Panc1 (cell line): ENCODE measurements at regions not wholly inside any gene's neighbourhood (a gene's known extent, or its start where the extent isn't known, plus 50 kb on each side); places are given as distances from the start of the nearest gene placed in this dataset.

ENCODE experiments used
- ATAC-seq: fragments of 200-7000 bp; cut with Tn5 transposase; 2 replicates; pipeline ENCODE4 v1.9.1; 2020; ENCODE audit warnings: mild to moderate bottlenecking, moderate library complexity
- BruUV-seq: library from RNA; stranded (reverse); fragments of 400-500 nt; replicated peaks from 2 replicates; lab custom pipeline; 2021; lab: Mats Ljungman, UMichigan
- CTCF ChIA-PET: fragments of 300-600 bp; sonication (Branson Sonifier 250); formaldehyde crosslinking; loops from one replicate; lab custom pipeline; 2022; ENCODE audit warnings: antibody characterized with exemption; lab: Charles Lee
- POLR2A ChIA-PET: fragments of 300-600 bp; sonication (Branson Sonifier 250); formaldehyde crosslinking; loops from one replicate; lab custom pipeline; 2022; ENCODE audit warnings: antibody characterized with exemption; lab: Charles Lee
- DNase-seq: peaks from one replicate; pipeline ENCODE4 v3.0.0-alpha.2; 2010; ENCODE audit warnings: low read depth, low spot score
- H3K27ac ChIP-seq: 2 replicates; pipeline ENCODE4 v1.5.1; 2011; ENCODE audit warnings: mild to moderate bottlenecking, low read length, inconsistent platforms
- H3K27me3 ChIP-seq: fragments of 200-500 bp; sonication (Bioruptor generic); 2 replicates; pipeline ENCODE4 v1.6.0; 2014; ENCODE audit warnings: low read length, inconsistent platforms; ENCODE audit not compliant: control insufficient read depth, insufficient read depth
- H3K36me3 ChIP-seq: fragments of 200-500 bp; sonication (Bioruptor generic); 2 replicates; pipeline ENCODE4 v1.5.1; 2014; ENCODE audit warnings: inconsistent platforms, mild to moderate bottlenecking, low read length, moderate library complexity; ENCODE audit not compliant: control insufficient read depth, insufficient read depth
- H3K4me1 ChIP-seq: 2 replicates; pipeline ENCODE4 v1.5.1; 2011; ENCODE audit warnings: inconsistent platforms, mild to moderate bottlenecking, low read length, moderate library complexity; ENCODE audit not compliant: control insufficient read depth, insufficient read depth
- H3K4me3 ChIP-seq, 2 experiments: 2 replicates each; pipeline ENCODE4 v1.5.1; 2011 to 2012; ENCODE audit warnings: low read depth in 2 of 2, low read length in 2 of 2, mild to moderate bottlenecking in 2 of 2, inconsistent platforms in 1 of 2, moderate library complexity in 1 of 2
- H3K9me3 ChIP-seq: fragments of 200-500 bp; sonication (Bioruptor generic); 2 replicates; pipeline ENCODE4 v1.5.1; 2014; ENCODE audit warnings: low read depth, mild to moderate bottlenecking, inconsistent platforms, low read length, moderate library complexity; ENCODE audit not compliant: control insufficient read depth, insufficient read depth
- POLR2AphosphoS5 ChIP-seq: IDR thresholded peaks from 2 replicates; pipeline ENCODE4 v1.6.1; 2012; ENCODE audit warnings: mild to moderate bottlenecking, low read depth, low read length, moderate library complexity
- SIN3A ChIP-seq: IDR thresholded peaks from 2 replicates; pipeline ENCODE4 v1.6.1; 2012; ENCODE audit warnings: low read depth, mild to moderate bottlenecking, low read length, moderate library complexity, borderline replicate concordance; ENCODE audit not compliant: insufficient read depth
- TCF7L2 ChIP-seq: IDR thresholded peaks from 2 replicates; pipeline ENCODE4 v1.6.1; 2011; ENCODE audit warnings: mild to moderate bottlenecking, low read depth, low read length, inconsistent platforms
- in situ Hi-C: cut with HindIII; loops from 2 replicates; pipeline ENCODE4 v1.10.0; 2016; ENCODE audit warnings: low sequenced_read_pairs, low pct_unique_long_range_greater_than_20kb
- intact Hi-C: fragments of 100-400 bp; cut with micrococcal nuclease; formaldehyde crosslinking; loops from one replicate; pipeline ENCODE4 v1.10.0; 2022; ENCODE audit not compliant: unreplicated experiment
- TF ChIP-seq, protein P1 (sequence below): fragments of 450-650 bp; IDR thresholded peaks from 2 replicates; pipeline ENCODE4 v1.5.1; 2017; ENCODE audit warnings: mild to moderate bottlenecking
- TF ChIP-seq, protein P2 (sequence below), 2 experiments: IDR thresholded peaks; 2 replicates each; pipeline ENCODE4 v1.6.1; 2011 to 2012; ENCODE audit warnings: low read depth in 2 of 2, control low read depth in 1 of 2, low read length in 1 of 2, mild to moderate bottlenecking in 1 of 2, moderate library complexity in 1 of 2; ENCODE audit not compliant: insufficient read depth in 1 of 2

DNA sequence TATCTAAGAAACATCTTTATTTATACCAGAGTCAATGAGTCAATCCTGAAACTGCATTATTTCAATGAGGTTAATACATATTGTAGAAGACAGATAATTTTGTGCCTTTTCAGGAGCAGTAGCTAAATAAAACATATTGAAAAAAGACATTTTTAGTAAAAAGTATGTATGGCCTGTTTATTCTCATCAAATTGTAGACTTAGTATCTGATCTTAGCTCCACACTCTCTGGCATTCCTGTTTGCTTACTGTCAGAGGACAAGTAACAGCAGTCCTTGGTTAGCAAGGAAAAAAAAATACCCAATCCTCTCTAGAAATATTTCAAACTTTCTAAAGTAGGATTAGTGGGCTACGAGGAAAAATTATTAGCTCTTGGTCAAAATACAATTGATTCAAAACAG, 50.5 kb upstream of the GUCY1A1 start:
- in situ Hi-C loops = no loop called here
- ATAC-seq = no peak
- POLR2A ChIA-PET = no interaction called here

DNA sequence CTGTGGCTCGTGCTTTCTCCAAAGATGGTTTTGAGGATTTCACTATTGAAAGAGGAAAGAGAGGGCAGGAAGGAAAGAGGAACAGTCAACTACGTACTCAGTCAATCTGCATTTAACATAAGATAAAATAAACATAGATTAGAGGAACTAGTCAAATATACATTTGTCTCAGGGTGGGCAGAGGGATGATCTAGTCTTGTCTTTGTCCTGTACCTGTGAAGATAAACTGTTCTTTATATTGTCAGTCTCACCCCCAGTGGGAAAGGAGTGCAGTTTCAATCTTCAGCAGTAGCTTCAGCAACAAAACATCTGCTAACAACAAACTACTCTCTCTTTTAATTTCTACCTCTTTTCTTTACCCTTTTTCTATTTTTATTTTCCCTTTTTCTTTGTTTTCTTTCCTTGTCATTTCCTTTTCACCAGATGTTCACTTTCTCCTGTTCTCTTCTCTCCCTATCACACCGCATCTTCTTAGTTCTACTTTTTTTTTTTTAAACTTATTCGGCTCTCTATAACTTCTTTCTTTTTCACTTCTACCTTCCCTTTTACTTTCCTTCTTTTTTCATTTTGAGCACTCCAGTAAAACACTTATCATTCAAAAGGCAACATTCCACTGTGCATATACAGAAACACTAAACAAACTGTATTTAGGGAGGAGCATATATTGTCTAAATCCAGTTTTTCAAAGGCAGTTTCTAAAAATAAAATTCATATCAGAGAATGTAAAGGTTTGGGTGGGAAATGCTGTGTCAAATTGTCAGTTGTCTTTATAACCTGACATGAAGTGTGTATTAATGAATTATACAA, 51.4 kb upstream of the GUCY1A1 start:
- in situ Hi-C loops (no loop called here), intact Hi-C loops (no loop called here)
- TF ChIP-seq POLR2AphosphoS5 = no peak
- TF ChIP-seq, protein P1, sequence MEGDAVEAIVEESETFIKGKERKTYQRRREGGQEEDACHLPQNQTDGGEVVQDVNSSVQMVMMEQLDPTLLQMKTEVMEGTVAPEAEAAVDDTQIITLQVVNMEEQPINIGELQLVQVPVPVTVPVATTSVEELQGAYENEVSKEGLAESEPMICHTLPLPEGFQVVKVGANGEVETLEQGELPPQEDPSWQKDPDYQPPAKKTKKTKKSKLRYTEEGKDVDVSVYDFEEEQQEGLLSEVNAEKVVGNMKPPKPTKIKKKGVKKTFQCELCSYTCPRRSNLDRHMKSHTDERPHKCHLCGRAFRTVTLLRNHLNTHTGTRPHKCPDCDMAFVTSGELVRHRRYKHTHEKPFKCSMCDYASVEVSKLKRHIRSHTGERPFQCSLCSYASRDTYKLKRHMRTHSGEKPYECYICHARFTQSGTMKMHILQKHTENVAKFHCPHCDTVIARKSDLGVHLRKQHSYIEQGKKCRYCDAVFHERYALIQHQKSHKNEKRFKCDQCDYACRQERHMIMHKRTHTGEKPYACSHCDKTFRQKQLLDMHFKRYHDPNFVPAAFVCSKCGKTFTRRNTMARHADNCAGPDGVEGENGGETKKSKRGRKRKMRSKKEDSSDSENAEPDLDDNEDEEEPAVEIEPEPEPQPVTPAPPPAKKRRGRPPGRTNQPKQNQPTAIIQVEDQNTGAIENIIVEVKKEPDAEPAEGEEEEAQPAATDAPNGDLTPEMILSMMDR = no peak
- TF ChIP-seq TCF7L2 = no peak
- TF ChIP-seq SIN3A = no peak
- TF ChIP-seq, protein P2, sequence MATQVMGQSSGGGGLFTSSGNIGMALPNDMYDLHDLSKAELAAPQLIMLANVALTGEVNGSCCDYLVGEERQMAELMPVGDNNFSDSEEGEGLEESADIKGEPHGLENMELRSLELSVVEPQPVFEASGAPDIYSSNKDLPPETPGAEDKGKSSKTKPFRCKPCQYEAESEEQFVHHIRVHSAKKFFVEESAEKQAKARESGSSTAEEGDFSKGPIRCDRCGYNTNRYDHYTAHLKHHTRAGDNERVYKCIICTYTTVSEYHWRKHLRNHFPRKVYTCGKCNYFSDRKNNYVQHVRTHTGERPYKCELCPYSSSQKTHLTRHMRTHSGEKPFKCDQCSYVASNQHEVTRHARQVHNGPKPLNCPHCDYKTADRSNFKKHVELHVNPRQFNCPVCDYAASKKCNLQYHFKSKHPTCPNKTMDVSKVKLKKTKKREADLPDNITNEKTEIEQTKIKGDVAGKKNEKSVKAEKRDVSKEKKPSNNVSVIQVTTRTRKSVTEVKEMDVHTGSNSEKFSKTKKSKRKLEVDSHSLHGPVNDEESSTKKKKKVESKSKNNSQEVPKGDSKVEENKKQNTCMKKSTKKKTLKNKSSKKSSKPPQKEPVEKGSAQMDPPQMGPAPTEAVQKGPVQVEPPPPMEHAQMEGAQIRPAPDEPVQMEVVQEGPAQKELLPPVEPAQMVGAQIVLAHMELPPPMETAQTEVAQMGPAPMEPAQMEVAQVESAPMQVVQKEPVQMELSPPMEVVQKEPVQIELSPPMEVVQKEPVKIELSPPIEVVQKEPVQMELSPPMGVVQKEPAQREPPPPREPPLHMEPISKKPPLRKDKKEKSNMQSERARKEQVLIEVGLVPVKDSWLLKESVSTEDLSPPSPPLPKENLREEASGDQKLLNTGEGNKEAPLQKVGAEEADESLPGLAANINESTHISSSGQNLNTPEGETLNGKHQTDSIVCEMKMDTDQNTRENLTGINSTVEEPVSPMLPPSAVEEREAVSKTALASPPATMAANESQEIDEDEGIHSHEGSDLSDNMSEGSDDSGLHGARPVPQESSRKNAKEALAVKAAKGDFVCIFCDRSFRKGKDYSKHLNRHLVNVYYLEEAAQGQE (IDR thresholded peaks at IDR 0.05; ENCODE audit: insufficient read depth in 1 of 2, low read depth in 2 of 2, low read length in 1 of 2) = no peak
- ChIA-PET POLR2A (no interaction called here), CTCF (no interaction called here)
- Histone ChIP-seq H3K27ac (no peak overlapping the region), H3K4me3 (no peak overlapping the region), H3K4me1 (no peaks in the 10 kb centered on the region), H3K36me3 (no peaks in the 10 kb centered on the region), H3K27me3 (no peaks in the 10 kb centered on the region), H3K9me3 (no peaks in the 10 kb centered on the region)
- ATAC-seq (no peak), DNase-seq (no peak)
- BruUV-seq = no TSS peak

More for the DNA sequence above, 50.5 kb upstream of the GUCY1A1 start:
- BruUV-seq = no TSS peak
- intact Hi-C loops = no loop called here
- no peak overlapping the region for H3K27ac ChIP-seq
- TF ChIP-seq, protein P2 (IDR thresholded peaks at IDR 0.05; ENCODE audit: insufficient read depth in 1 of 2, low read depth in 2 of 2, low read length in 1 of 2) = no peak
- TF ChIP-seq TCF7L2 = no peak
- TF ChIP-seq, protein P1 = no peak
- TF ChIP-seq SIN3A = no peak
- no peak for TF ChIP-seq POLR2AphosphoS5
- no peaks in the 10 kb centered on the region for H3K36me3 ChIP-seq
- H3K9me3 ChIP-seq = no peaks in the 10 kb centered on the region
- DNase-seq = no peak
- H3K4me1 ChIP-seq = no peaks in the 10 kb centered on the region
- CTCF ChIA-PET = no interaction called here
- no peaks in the 10 kb centered on the region for H3K27me3 ChIP-seq
- no peak overlapping the region for H3K4me3 ChIP-seq
